ENCODE measurements at regions not wholly inside any gene's neighbourhood (a gene's known extent, or its start where the extent isn't known, plus 50 kb on each side); places are given as distances from the start of the nearest gene placed in this dataset.

GRCh38 chr15:46293550-46293949 is 658.7 kb downstream of the SQOR start:
- TF ChIP-seq CEBPB (IDR thresholded peaks at IDR 0.05), result no peak
- TF ChIP-seq CREB1 (IDR thresholded peaks at IDR 0.05; ENCODE audit: low read depth), result no peak
- no peak for TF ChIP-seq EGR1 (IDR thresholded peaks at IDR 0.05)
- TF ChIP-seq TAF1 (IDR thresholded peaks at IDR 0.05; ENCODE audit: low read depth), result no peak
- TF ChIP-seq RAD21 (IDR thresholded peaks at IDR 0.05; ENCODE audit: low read depth), result no peak
- no peak for TF ChIP-seq TCF12 (IDR thresholded peaks at IDR 0.05; ENCODE audit: low read depth)
- no peak for TF ChIP-seq MAX (IDR thresholded peaks at IDR 0.05)
- no peak for TF ChIP-seq FOXM1 (IDR thresholded peaks at IDR 0.05; ENCODE audit: borderline replicate concordance, low read depth)
- TF ChIP-seq NFIC (IDR thresholded peaks at IDR 0.05), result no peak
- TF ChIP-seq ZBTB7A (IDR thresholded peaks at IDR 0.05; ENCODE audit: low read depth), result no peak
- no peak for TF ChIP-seq EP300 (IDR thresholded peaks at IDR 0.05; ENCODE audit: borderline replicate concordance)
- TF ChIP-seq USF1 (IDR thresholded peaks at IDR 0.05), result no peak
- no peak for TF ChIP-seq REST (IDR thresholded peaks at IDR 0.05; ENCODE audit: low read depth)
- TF ChIP-seq YY1 (IDR thresholded peaks at IDR 0.05; ENCODE audit: low read depth), result no peak

- TF ChIP-seq CEBPB (IDR thresholded peaks at IDR 0.05), result no peak
- TF ChIP-seq USF1 (IDR thresholded peaks at IDR 0.05), result no peak
- TF ChIP-seq TEAD4 (IDR thresholded peaks at IDR 0.05), result no peak
- no peak for TF ChIP-seq YY1 (IDR thresholded peaks at IDR 0.05; ENCODE audit: low read depth)
- no peak for TF ChIP-seq RAD21 (IDR thresholded peaks at IDR 0.05; ENCODE audit: low read depth)
- no peak for TF ChIP-seq EP300 (IDR thresholded peaks at IDR 0.05; ENCODE audit: borderline replicate concordance)
- no peak for TF ChIP-seq TCF12 (IDR thresholded peaks at IDR 0.05; ENCODE audit: low read depth)
- no peak for TF ChIP-seq NFIC (IDR thresholded peaks at IDR 0.05)
- no peak for TF ChIP-seq ZBTB7A (IDR thresholded peaks at IDR 0.05; ENCODE audit: low read depth)
- TF ChIP-seq MAX (IDR thresholded peaks at IDR 0.05), result no peak
- TF ChIP-seq TAF1 (IDR thresholded peaks at IDR 0.05; ENCODE audit: low read depth), result no peak
- TF ChIP-seq CREB1 (IDR thresholded peaks at IDR 0.05; ENCODE audit: low read depth), result no peak
- TF ChIP-seq REST (IDR thresholded peaks at IDR 0.05; ENCODE audit: low read depth), result no peak
- TF ChIP-seq EGR1 (IDR thresholded peaks at IDR 0.05), result no peak
- no peak for TF ChIP-seq FOXM1 (IDR thresholded peaks at IDR 0.05; ENCODE audit: borderline replicate concordance, low read depth)
Observed at GRCh38 chr15:46296002-46296401, 661.2 kb downstream of the SQOR start.

- TF ChIP-seq USF1 (IDR thresholded peaks at IDR 0.05), result no peak
- no peak for TF ChIP-seq EGR1 (IDR thresholded peaks at IDR 0.05)
- TF ChIP-seq REST (IDR thresholded peaks at IDR 0.05; ENCODE audit: low read depth), result no peak
- no peak for TF ChIP-seq RAD21 (IDR thresholded peaks at IDR 0.05; ENCODE audit: low read depth)
- no peak for TF ChIP-seq ZBTB7A (IDR thresholded peaks at IDR 0.05; ENCODE audit: low read depth)
- no peak for TF ChIP-seq EP300 (IDR thresholded peaks at IDR 0.05; ENCODE audit: borderline replicate concordance)
- no peak for TF ChIP-seq NFIC (IDR thresholded peaks at IDR 0.05)
Observed at GRCh38 chr15:46296797-46297196, 662.0 kb downstream of the SQOR start.

GRCh38 chr15:46297766-46298165 is 662.9 kb downstream of the SQOR start:
- TF ChIP-seq CREB1 (IDR thresholded peaks at IDR 0.05; ENCODE audit: low read depth), result no peak
- no peak for TF ChIP-seq USF1 (IDR thresholded peaks at IDR 0.05)
- no peak for TF ChIP-seq TEAD4 (IDR thresholded peaks at IDR 0.05)
- no peak for TF ChIP-seq CEBPB (IDR thresholded peaks at IDR 0.05)
- no peak for TF ChIP-seq RAD21 (IDR thresholded peaks at IDR 0.05; ENCODE audit: low read depth)
- no peak for TF ChIP-seq EP300 (IDR thresholded peaks at IDR 0.05; ENCODE audit: borderline replicate concordance)
- no peak for TF ChIP-seq ZBTB7A (IDR thresholded peaks at IDR 0.05; ENCODE audit: low read depth)
- no peak for TF ChIP-seq TAF1 (IDR thresholded peaks at IDR 0.05; ENCODE audit: low read depth)
- TF ChIP-seq FOXM1 (IDR thresholded peaks at IDR 0.05; ENCODE audit: borderline replicate concordance, low read depth), result no peak
- no peak for TF ChIP-seq EGR1 (IDR thresholded peaks at IDR 0.05)
- TF ChIP-seq YY1 (IDR thresholded peaks at IDR 0.05; ENCODE audit: low read depth), result no peak
- TF ChIP-seq TCF12 (IDR thresholded peaks at IDR 0.05; ENCODE audit: low read depth), result no peak
- TF ChIP-seq MAX (IDR thresholded peaks at IDR 0.05), result no peak
- no peak for TF ChIP-seq NFIC (IDR thresholded peaks at IDR 0.05)
- TF ChIP-seq REST (IDR thresholded peaks at IDR 0.05; ENCODE audit: low read depth), result no peak
